Left colon (tissue), 2 donors: ENCODE measurements at regions not wholly inside any gene's neighbourhood (a gene's known extent, or its start where the extent isn't known, plus 50 kb on each side); places are given as distances from the start of the nearest gene placed in this dataset.
"Not testable (repeated sequence)": the region's sequence is repeated elsewhere in the genome, so short reads cannot be mapped to it uniquely, and the experiment has no call there.

ENCODE experiments used
- ATAC-seq: fragments of 200-7000 bp; cut with Tn5 transposase; one replicate; pipeline ENCODE4 v1.9.1; 2020; ENCODE audit warnings: mild to moderate bottlenecking, moderate library complexity
- DNase-seq, 2 donors: peaks; one replicate each; pipeline ENCODE4 v3.0.0-alpha.2; 2020
- intact Hi-C, 2 donors: fragments of 100-400 bp; cut with DNase I in 1 of 2; cut with micrococcal nuclease in 1 of 2; formaldehyde crosslinking; loops; one replicate each; pipeline versions ENCODE4 v1.11.2 to v1.14.0; 2022; cut with DNase I, micrococcal nuclease
- donor health status: DM: no; HTN: no; CAD: no.
- donor health status: DM: yes; HTN: yes; CAD: no.

DNA sequence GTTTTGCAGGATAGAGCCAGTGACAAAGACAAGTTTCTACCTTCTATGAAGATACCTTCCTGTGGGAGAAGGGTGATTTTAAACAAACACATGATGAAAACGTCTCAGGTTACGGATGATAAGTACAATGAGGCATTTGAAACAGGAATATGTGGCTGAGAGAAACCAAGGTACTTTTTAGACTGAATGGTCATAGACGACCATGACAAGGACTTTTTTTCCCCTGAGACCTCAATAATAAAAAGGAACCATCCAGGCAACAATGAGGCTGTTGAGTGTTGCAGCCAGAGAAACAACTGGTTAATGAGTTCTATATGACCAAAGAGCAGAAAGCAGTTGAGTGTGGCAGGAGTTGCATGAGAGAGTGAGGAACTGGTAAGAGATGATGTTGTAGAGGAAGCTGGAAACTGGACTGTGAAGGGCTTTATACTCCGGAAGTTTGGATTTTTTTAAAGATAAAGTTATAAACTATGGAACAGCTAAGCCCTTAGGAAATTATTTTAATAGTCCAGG, 306.1 kb upstream of the CYRIA start:
- DNase-seq (no peak), ATAC-seq (no peak)
- intact Hi-C loops, result no loop called here

DNA sequence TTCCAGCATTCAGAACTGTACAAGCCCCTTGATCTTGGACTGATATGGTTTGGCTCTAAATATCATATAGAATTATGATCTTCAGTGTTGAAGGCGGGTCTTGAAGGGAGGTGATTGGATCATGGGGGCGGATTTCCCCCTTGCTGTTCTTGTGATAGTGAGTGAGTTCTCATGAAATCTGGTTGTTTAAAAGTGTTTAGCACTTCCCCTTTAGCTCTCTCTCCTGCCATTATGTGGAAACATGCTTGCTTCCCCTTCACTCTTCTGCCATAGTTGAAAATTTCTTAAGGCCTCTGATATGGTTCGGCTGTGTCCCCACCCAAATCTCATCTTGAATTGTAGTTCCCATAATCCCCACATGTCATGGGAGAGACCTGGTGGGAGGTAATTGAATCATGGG, 305.3 kb upstream of the CYRIA start:
- intact Hi-C loops, ATAC-seq, DNase-seq: not testable (repeated sequence)

DNA sequence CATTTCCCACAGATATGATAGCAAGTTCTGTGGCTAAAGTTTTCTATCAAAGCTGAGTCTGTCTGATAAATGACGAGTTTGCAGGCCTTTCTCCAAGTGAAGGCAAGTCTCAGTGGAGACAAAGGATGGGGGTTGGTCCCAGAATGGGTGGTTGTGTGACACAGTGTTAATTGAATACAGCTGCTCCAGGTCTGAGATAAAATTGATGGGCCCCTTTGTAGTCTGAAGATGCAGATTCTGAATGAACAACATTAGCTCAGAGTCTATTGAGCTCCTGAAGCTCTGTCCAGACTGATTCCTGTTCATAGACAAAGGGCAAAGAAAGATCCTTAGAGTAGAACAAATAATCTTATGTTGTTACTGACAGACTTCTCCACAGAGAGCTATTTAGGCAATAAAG, 296.9 kb upstream of the CYRIA start:
- ATAC-seq (no peak), DNase-seq (no peak)
- intact Hi-C loops, result no loop called here

DNA sequence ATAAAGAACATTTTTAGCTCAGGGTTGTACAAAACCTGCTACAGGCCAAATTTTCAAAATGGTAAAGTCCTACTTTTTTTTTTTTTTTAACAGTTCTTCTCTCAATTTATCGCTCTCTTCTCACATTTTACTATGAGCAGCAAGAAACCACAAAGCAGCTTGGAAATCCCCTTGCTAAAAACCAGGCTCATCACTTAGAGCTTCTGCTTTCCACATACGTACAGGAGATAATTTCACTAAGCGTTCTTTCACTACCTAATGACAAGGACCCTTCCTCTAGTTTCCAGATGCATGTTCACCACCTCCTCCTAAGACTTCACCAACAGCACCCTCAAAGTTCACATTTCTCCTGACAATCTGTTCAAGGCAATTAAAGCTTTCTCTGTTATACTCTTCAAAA, 294.9 kb upstream of the CYRIA start:
- ATAC-seq, result no peak
- no peak for DNase-seq
- intact Hi-C loops, result no loop called here

DNA sequence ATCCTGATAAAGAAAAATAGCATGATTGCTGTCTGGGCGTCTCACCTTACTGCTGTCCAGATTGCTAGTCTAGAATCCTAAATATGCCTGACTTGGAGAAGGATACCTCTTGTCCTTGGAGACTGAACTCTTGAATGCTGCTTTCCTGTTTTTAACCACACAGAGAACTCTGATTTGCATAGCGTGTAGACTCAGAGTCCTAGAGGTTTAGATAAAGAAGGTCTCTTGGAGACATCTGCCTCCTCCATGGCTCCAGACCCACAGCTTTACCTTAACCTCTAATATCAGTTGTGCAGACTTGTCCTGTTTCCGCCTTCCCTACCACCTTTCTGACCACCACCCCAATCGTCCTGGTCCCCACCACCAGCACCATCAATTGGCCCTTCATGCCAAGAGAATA, 292.6 kb upstream of the CYRIA start:
- intact Hi-C loops, result no loop called here
- no peak for DNase-seq

DNA sequence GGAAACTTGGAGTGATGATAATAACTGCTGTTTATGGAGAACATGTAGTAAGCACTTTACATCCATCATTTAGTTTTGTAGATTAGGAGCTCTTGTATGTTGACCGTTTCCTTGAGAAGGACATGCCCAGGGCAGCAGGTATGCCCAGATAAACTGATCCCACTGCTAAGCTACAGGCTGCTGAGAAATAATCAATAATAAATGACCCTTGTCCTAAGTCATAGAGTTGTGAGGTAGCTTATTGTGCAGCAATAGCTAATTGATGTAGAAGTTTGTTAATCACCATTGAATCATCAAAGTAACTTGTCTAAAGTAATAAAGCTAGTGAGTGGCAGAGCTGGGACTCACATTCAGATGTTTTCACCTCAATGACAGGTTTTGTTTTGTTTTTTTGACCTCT, 287.2 kb upstream of the CYRIA start:
- intact Hi-C loops, result no loop called here
- no peak for DNase-seq
- no peak for ATAC-seq

More for the DNA sequence above, 292.6 kb upstream of the CYRIA start:
- ATAC-seq, result no peak

DNA sequence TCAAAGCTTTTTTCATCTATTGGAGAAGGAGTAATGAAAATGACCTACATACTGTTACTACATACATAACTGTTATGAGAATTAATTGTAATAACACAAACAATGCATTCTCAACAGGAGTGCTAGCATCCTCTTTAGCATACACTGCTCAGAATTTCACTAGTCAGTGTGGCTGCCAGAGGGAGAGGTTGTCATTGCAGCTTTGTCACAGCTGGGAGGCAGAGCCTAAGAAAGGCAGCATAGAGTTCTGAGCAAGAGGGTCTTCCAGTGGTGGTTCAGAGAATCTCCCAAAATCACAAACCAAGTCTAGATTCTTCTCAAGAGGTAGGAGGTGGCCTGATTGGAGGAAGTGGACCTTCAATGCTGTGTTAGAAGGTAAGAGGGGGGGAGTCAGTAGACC, 286.7 kb upstream of the CYRIA start:
- ATAC-seq, result no peak

DNA sequence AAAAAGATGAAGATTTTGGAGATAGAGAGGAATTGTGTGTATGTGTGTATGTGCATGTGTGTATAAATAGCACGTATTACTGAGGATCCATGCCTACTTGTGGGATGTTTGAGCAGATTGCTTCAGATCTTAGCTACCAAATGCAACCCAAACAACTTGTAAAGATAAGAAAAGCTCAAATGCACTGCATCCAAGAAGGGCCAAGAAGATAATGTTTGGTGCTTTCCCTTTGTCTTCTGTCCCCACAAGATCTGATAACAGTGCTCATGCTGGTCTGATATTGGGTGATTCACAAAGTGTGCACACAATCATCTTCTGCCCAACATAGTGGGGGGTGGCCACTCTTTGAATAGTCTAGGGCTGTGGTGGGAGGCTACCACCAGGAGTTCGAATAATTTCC, 284.8 kb upstream of the CYRIA start:
- intact Hi-C loops, result no loop called here
- no peak for DNase-seq
- no peak for ATAC-seq

More for the DNA sequence above, 286.7 kb upstream of the CYRIA start:
- no peak for DNase-seq
- intact Hi-C loops, result no loop called here

DNA sequence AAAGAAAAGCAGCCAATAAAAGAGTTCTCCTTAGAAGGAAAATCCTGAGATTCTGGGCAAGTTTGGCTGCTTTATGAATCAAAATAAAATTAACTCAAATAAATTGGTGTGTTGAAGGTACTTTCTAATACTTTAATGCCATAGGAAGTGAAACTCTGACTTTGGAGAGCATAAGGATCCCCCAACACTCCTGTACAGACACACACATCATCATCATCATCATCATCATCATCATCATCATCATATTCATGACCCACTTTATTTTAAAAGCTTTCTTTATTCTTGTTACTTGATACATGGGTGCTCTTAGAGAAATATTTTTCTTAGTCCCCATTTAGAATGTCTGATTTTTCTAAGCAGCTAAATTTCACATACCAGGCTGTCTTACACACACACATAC, 283.1 kb upstream of the CYRIA start:
- intact Hi-C loops, result no loop called here
- ATAC-seq (no peak), DNase-seq (no peak)

DNA sequence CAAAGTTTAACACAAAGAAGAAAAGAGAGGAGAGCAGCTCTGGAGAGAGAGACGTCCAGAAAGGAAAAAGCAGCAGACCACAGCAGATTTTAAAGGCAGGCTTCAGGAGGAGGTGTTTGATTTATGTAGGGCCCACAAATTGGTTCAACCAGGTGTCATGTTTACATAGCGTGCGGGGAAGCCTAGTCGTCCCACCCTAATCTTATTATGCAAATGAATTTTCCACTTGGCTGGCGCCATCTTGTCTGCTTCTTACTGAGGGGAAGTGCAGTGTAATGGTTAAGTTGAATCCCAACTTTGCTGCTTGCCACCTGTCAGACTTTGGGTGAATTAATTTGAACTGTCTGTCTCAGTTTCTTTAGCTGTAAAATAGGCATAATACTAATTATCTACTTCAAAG, 282.4 kb upstream of the CYRIA start:
- ATAC-seq (no peak), DNase-seq (no peak)

DNA sequence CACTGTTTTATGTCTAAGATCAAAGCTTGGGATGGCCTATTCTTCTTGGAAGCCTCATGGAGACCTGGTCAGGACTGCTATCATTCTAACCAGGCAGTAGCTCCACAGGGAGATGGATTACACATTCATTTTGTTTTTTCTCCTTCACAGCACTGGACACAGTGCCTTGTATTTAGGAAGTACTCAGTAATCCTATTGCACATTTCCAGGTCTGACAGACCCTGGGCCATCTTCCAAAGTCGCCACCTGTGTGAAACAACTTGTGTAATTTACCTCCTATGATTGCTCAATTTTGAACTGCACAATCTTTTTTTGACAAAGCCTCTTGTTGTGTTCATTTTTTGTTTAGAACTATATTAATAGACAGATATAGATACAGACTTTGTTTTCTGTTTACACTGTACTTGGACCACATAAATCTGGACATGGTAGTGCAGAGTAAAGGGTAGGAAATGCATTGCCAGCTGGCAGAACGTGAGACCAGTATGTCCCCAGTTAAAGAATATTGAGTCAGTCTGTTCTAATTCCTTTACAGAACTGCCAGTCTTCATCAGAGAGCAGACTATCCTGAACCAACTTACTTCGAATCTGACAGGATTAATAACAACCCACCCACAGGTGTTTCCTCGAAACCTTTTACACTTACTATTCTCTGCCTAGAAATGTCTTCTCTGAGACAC, 277.8 kb upstream of the CYRIA start:
- intact Hi-C loops, result no loop called here
- ATAC-seq (no peak), DNase-seq (no peak)

More for the DNA sequence above, 282.4 kb upstream of the CYRIA start:
- intact Hi-C loops, result no loop called here

DNA sequence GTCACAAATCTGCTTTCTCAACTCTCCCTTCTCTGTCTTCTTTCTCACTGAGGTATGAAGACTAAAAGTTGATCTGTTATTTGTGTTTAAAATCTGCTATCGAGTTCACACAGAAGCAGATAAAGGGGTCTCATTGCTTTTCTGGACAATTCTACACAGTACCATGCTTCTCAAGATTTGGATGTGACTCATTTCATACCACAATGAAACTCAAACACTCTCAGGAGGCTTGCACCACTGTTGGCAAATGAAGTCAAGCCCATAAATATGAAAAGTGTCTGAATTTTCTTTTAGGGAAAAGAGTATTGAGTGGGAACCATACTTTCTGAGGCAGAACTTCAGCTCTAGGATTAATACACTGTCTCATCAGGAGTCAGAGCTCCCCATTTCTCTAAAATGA, 274.6 kb upstream of the CYRIA start:
- DNase-seq (no peak), ATAC-seq (no peak)
- intact Hi-C loops, result no loop called here

DNA sequence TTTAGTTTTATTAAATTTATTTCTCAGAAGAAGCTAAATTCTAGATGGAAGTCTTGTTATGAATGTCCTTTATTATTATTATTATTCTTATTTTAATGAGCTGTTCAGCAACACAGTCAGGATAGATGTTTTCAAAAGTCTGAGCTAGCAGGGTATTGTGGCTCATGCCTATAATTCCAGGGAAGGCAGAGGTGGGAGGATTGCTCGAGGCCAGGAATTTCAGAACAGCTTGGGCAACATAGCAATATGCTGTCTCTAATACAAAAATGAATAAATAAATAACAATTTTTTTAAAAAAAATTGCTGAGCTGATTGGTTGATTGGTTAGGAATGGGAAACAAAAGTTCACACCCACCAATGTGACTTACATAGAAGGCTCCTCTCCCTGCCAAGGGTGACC, 274.1 kb upstream of the CYRIA start:
- intact Hi-C loops, result no loop called here
- DNase-seq (no peak), ATAC-seq (no peak)

DNA sequence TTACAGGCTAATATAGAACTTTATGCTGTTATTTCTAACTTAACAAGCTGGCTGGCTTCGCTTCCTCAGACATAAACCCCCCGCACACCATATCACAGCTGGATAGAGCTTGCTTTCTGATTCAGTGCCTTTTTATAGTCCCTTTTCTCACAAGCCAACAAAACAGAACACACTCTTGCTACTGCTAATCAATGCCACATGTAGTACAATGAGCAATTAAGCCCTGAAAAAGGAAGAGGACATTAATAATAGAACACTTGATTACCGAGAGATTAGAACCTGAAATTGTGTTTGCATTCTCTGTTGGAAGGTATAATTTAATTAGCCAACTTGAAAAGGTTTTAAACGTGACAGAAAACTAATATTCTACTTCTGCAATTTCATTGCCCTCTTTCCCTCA, 267.7 kb upstream of the CYRIA start:
- no peak for ATAC-seq
- DNase-seq, result no peak
- intact Hi-C loops, result no loop called here

DNA sequence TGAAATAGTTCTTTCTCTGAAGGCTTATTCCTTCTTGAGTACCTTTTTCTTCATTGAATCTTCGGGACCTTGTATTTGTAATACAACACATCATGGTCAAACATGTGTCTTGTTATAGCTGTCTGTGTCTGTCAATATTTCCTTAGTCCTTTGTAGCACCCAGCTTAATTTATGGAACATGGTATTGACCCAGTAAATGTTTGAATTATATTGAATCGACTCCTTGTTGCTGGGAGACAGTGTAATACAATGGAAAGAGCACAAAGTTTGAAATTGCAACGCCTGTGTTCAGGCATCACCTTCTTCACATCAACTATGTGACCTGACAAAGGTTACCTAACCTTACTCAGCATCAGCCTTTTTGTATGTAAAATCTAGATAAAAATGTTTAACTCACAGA, 267.2 kb upstream of the CYRIA start:
- ATAC-seq (no peak), DNase-seq (no peak)
- intact Hi-C loops, result no loop called here

DNA sequence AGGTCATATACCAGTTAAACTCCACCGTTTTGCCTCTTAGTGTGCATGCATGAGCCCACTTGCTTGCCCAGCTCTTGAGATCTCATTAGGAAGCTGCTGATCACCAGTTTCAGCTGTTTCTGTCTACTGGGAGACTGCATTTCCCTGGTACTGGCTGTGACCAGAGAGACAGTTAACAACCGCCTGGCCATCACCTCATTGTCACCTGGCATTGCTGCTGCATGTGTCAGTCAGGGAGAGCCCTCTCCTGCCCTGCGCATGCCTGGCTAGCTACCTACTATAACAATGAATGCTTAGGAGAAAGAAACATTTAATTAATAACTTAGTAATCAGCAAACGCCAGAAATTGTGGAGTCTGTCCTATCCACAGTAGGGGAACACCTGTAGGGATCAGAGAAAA, 265.8 kb upstream of the CYRIA start:
- intact Hi-C loops, result no loop called here
- ATAC-seq (no peak), DNase-seq (no peak)

DNA sequence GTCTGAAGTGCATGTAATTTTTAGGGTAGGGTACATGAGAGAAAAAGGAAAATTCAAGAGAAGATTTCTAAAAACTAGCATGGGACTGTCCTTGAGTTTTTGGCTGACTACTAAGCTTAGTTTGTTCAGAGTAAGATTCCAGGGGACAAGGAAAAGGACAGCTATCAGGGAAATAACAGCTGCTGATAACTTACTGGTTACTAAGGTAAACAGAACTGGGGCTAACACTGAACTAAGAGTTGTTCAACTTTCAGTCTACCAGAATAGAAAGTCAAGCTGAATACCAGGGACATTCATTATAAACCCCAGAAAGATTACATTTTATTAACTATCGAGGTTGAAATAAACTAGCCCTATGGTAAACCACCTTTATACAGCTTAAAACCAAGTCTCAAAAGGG, 261.8 kb upstream of the CYRIA start:
- DNase-seq (no peak), ATAC-seq (no peak)
- intact Hi-C loops, result no loop called here

DNA sequence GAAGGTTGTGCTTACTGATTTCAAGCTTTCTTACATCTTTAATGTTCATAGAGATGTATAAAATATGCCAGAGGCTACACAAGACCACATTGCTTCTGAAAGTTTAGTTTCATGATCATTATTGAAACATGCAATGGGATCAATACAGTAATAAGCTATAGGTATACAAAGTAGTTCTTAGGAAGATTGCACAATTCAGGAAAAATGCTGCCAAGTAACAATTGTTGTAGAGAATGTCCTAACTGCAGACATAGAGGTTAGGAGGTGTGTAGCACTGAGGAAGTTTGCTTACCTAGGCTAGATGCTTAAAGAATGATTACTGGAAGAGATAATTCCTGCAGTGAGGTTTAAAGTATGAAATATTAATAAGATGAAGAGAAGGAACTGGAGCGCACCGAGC, 259.5 kb upstream of the CYRIA start:
- intact Hi-C loops, result no loop called here
- ATAC-seq (no peak), DNase-seq (no peak)

DNA sequence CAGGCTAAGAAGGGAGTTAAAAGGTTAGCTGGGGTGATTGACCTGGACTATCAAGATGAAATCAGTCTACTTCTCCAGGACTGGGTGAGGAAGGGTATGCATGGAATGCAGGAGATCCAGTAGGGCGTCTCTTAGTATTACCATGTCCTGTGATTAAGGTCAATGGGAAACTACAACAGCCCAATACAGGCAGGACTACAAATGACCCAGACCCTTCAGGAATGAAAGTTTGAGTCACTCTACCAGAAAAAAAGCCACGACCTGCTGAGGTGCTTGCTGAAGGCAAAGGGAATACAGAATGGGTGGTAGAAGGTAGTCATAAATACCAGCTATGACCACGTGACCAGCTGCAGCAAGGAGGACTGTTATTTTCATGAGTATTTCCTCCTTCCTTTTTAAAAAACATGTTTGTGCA, 249.7 kb upstream of the CYRIA start:
- DNase-seq, ATAC-seq, intact Hi-C loops: not testable (repeated sequence)

DNA sequence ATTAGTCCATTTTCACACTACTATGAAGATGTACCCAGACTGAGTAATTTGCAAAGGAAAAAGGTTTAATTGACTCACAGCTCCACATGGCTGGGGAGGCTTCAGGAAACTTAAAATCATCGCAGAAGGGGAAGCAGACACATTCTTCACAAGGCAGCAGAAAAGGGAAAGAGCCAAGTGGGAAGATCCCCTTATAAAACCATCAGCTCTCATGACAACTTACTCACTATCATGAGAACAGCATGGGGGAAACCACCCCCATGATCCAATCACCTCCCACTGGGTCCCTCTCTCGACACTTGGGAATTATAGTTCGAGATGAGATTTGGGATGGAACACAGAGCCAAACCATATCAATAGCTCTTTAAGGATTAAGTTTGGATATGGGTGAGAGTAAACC, 246.1 kb upstream of the CYRIA start:
- DNase-seq (no peak), ATAC-seq (no peak)
- intact Hi-C loops, result no loop called here

DNA sequence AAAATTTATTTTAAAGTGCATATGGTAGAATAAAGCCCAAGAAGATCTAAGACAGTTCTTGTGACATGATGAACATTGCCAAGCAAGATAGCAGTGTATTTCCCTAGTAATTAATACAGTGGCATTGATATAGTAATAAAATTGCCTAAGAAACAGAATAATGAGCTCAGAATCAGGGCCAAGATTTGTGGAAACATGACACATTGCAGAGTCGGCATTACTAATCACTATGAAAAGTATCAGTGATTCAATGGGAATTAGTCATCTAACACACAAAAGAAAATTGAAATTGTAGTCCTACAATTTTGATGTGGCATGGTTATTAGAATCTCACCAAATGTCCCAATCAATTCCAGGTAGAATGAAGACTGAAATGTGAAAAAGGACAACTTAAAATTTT, 243.0 kb upstream of the CYRIA start:
- intact Hi-C loops, result no loop called here
- ATAC-seq (no peak), DNase-seq (no peak)
